Endothelial cell (in vitro differentiated cells): ENCODE measurements at regions not wholly inside any gene's neighbourhood (a gene's known extent, or its start where the extent isn't known, plus 50 kb on each side); places are given as distances from the start of the nearest gene placed in this dataset.
"Not testable (repeated sequence)": the region's sequence is repeated elsewhere in the genome, so short reads cannot be mapped to it uniquely, and the experiment has no call there.

Experiments
- DNase-seq: peaks from one replicate; pipeline ENCODE4 v3.0.0; 2021; ENCODE audit warnings: low spot score
- H3K27ac Mint-ChIP-seq: one replicate; pipeline ENCODE4 v1.8.0; 2021; ENCODE audit warnings: mixed read lengths, inconsistent platforms; ENCODE audit not compliant: unreplicated experiment
- H3K27me3 Mint-ChIP-seq: one replicate; pipeline ENCODE4 v1.8.0; 2021; ENCODE audit warnings: mild to moderate bottlenecking, moderate library complexity, mixed read lengths, inconsistent platforms; ENCODE audit not compliant: unreplicated experiment
- H3K36me3 Mint-ChIP-seq: one replicate; pipeline ENCODE4 v1.8.0; 2021; ENCODE audit warnings: mild to moderate bottlenecking, low read depth, mixed read lengths, inconsistent platforms; ENCODE audit not compliant: unreplicated experiment
- H3K4me1 Mint-ChIP-seq: one replicate; pipeline ENCODE4 v1.8.0; 2021; ENCODE audit warnings: mild to moderate bottlenecking, mixed read lengths, inconsistent platforms; ENCODE audit not compliant: unreplicated experiment
- H3K4me3 Mint-ChIP-seq: one replicate; pipeline ENCODE4 v1.8.0; 2021; ENCODE audit warnings: mild to moderate bottlenecking, mixed read lengths, inconsistent platforms; ENCODE audit not compliant: unreplicated experiment
- H3K9me3 Mint-ChIP-seq: one replicate; pipeline ENCODE4 v1.8.0; 2021; ENCODE audit warnings: mixed read lengths, inconsistent platforms; ENCODE audit not compliant: unreplicated experiment
- TF ChIP-seq, protein P1 (sequence below): fragments of 200-600 bp; sonication (generic); IDR thresholded peaks from one replicate; pipeline ENCODE4 v1.5.0; 2021; ENCODE audit warnings: antibody characterized with exemption; ENCODE audit not compliant: unreplicated experiment

- TF ChIP-seq, protein P1, sequence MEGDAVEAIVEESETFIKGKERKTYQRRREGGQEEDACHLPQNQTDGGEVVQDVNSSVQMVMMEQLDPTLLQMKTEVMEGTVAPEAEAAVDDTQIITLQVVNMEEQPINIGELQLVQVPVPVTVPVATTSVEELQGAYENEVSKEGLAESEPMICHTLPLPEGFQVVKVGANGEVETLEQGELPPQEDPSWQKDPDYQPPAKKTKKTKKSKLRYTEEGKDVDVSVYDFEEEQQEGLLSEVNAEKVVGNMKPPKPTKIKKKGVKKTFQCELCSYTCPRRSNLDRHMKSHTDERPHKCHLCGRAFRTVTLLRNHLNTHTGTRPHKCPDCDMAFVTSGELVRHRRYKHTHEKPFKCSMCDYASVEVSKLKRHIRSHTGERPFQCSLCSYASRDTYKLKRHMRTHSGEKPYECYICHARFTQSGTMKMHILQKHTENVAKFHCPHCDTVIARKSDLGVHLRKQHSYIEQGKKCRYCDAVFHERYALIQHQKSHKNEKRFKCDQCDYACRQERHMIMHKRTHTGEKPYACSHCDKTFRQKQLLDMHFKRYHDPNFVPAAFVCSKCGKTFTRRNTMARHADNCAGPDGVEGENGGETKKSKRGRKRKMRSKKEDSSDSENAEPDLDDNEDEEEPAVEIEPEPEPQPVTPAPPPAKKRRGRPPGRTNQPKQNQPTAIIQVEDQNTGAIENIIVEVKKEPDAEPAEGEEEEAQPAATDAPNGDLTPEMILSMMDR = no peak
- H3K4me1 Mint-ChIP-seq = no peaks in the 10 kb centered on the region
- DNase-seq = no peak
- no peaks in the 10 kb centered on the region for H3K27me3 Mint-ChIP-seq
- H3K9me3 Mint-ChIP-seq = no peaks in the 10 kb centered on the region
- no peak overlapping the region for H3K27ac Mint-ChIP-seq
- no peak overlapping the region for H3K4me3 Mint-ChIP-seq
- no peaks in the 10 kb centered on the region for H3K36me3 Mint-ChIP-seq
These were observed 253.0 kb downstream of the RNF144B start for GRCh38 chr6:18640134-18640533.

- Mint-ChIP-seq H3K9me3 (no peaks in the 10 kb centered on the region), H3K27ac (no peak overlapping the region), H3K4me3 (no peak overlapping the region), H3K36me3 (no peaks in the 10 kb centered on the region), H3K27me3 (no peaks in the 10 kb centered on the region), H3K4me1 (no peaks in the 10 kb centered on the region)
- DNase-seq = no peak
- TF ChIP-seq, protein P1 = no peak
These were observed 253.6 kb downstream of the RNF144B start for GRCh38 chr6:18640754-18641153.

DNA sequence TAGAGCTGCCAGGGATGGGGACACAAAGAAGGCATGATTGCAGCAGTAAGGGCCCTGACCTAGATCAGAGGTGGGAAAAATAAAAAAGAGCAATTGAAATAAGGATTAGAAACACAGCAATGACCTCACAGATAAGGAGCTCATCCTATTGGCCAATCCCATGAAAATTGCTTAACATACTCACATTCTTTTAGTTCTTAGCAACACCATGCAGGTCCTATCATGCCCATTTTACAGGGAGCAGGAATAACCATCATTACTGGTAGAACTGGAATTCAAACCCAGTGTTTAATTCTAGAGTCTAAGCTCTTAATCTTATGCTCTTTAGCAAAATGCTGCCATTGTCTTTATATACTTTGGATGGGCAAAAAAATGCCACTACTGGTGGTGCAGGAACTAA, 267.7 kb downstream of the RNF144B start:
- Mint-ChIP-seq H3K4me1 (no peaks in the 10 kb centered on the region), H3K4me3 (no peak overlapping the region), H3K27ac (no peak overlapping the region), H3K9me3 (no peaks in the 10 kb centered on the region), H3K36me3 (no peaks in the 10 kb centered on the region), H3K27me3 (peaks cover 3% of the 10 kb centered on the region)
- no peak for DNase-seq
- TF ChIP-seq, protein P1 = no peak

GRCh38 chr6:18656506-18656905, 269.4 kb downstream of the RNF144B start:
- Mint-ChIP-seq H3K4me1 (no peaks in the 10 kb centered on the region), H3K27ac (no peak overlapping the region), H3K9me3 (no peaks in the 10 kb centered on the region), H3K36me3 (no peaks in the 10 kb centered on the region), H3K27me3 (peaks cover 2% of the 10 kb centered on the region), H3K4me3 (no peak overlapping the region)
- TF ChIP-seq, protein P1 = no peak
- DNase-seq = no peak

GRCh38 chr6:18659994-18660393, 272.8 kb downstream of the RNF144B start:
- DNase-seq, H3K27me3 Mint-ChIP-seq, H3K9me3 Mint-ChIP-seq, H3K4me1 Mint-ChIP-seq, H3K4me3 Mint-ChIP-seq, H3K27ac Mint-ChIP-seq, H3K36me3 Mint-ChIP-seq: not testable (repeated sequence)

- peaks cover 4% of the 10 kb centered on the region for H3K4me1 Mint-ChIP-seq
- TF ChIP-seq, protein P1 = no peak
- no peak overlapping the region for H3K27ac Mint-ChIP-seq
- H3K36me3 Mint-ChIP-seq = no peaks in the 10 kb centered on the region
- no peaks in the 10 kb centered on the region for H3K9me3 Mint-ChIP-seq
- no peak overlapping the region for H3K4me3 Mint-ChIP-seq
- no peak for DNase-seq
- H3K27me3 Mint-ChIP-seq = no peaks in the 10 kb centered on the region
These were observed 275.9 kb downstream of the RNF144B start for GRCh38 chr6:18663011-18663410.
